ENCODE measurements at regions not wholly inside any gene's neighbourhood (a gene's known extent, or its start where the extent isn't known, plus 50 kb on each side); places are given as distances from the start of the nearest gene placed in this dataset.
"Not testable (repeated sequence)": the region's sequence is repeated elsewhere in the genome, so short reads cannot be mapped to it uniquely, and the experiment has no call there.

DNA sequence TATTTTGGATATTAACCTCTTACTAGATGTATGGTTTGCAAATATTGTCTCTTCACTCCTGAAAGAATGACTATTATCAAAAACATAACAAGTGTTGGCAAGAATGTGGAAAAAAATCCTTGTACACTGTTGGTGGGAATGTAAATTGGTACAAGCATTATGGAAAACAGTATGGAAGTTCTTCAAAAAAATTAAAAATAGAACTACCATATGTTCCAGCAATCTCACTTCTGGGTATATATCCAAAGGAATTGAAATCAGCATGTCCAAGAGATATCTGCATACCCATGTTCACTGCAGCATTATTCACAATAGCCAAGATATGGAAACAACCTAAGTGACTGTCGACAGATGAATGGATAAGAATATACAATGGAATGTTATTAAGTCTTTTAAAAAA is 61.6 kb upstream of the KIT start (continued):
- TF ChIP-seq KDM5B (CRISPR knock-in tag; IDR thresholded peaks at IDR 0.05; ENCODE audit: borderline replicate concordance) (no peak), ZNF350 (CRISPR knock-in tag; IDR thresholded peaks at IDR 0.05; ENCODE audit: borderline replicate concordance, low read depth) (no peak), SRSF4 (IDR thresholded peaks at IDR 0.05; ENCODE audit: low read depth, low read length, poor library complexity, severe bottlenecking) (no peak), ZNF788 (CRISPR knock-in tag; IDR thresholded peaks at IDR 0.05; ENCODE audit: borderline replicate concordance) (no peak), SETDB1 (CRISPR knock-in tag; IDR thresholded peaks at IDR 0.05; ENCODE audit: borderline replicate concordance) (no peak)
- TF ChIP-seq, protein P1, sequence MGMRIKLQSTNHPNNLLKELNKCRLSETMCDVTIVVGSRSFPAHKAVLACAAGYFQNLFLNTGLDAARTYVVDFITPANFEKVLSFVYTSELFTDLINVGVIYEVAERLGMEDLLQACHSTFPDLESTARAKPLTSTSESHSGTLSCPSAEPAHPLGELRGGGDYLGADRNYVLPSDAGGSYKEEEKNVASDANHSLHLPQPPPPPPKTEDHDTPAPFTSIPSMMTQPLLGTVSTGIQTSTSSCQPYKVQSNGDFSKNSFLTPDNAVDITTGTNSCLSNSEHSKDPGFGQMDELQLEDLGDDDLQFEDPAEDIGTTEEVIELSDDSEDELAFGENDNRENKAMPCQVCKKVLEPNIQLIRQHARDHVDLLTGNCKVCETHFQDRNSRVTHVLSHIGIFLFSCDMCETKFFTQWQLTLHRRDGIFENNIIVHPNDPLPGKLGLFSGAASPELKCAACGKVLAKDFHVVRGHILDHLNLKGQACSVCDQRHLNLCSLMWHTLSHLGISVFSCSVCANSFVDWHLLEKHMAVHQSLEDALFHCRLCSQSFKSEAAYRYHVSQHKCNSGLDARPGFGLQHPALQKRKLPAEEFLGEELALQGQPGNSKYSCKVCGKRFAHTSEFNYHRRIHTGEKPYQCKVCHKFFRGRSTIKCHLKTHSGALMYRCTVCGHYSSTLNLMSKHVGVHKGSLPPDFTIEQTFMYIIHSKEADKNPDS (CRISPR knock-in tag; IDR thresholded peaks at IDR 0.05) = no peak
- TF ChIP-seq, protein P2, sequence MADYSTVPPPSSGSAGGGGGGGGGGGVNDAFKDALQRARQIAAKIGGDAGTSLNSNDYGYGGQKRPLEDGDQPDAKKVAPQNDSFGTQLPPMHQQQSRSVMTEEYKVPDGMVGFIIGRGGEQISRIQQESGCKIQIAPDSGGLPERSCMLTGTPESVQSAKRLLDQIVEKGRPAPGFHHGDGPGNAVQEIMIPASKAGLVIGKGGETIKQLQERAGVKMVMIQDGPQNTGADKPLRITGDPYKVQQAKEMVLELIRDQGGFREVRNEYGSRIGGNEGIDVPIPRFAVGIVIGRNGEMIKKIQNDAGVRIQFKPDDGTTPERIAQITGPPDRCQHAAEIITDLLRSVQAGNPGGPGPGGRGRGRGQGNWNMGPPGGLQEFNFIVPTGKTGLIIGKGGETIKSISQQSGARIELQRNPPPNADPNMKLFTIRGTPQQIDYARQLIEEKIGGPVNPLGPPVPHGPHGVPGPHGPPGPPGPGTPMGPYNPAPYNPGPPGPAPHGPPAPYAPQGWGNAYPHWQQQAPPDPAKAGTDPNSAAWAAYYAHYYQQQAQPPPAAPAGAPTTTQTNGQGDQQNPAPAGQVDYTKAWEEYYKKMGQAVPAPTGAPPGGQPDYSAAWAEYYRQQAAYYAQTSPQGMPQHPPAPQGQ (CRISPR knock-in tag; IDR thresholded peaks at IDR 0.05; ENCODE audit: borderline replicate concordance) = no peak
- TF ChIP-seq, protein P3, sequence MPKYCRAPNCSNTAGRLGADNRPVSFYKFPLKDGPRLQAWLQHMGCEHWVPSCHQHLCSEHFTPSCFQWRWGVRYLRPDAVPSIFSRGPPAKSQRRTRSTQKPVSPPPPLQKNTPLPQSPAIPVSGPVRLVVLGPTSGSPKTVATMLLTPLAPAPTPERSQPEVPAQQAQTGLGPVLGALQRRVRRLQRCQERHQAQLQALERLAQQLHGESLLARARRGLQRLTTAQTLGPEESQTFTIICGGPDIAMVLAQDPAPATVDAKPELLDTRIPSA (CRISPR knock-in tag; IDR thresholded peaks at IDR 0.05; ENCODE audit: borderline replicate concordance) = no peak
- TF ChIP-seq, protein P4, sequence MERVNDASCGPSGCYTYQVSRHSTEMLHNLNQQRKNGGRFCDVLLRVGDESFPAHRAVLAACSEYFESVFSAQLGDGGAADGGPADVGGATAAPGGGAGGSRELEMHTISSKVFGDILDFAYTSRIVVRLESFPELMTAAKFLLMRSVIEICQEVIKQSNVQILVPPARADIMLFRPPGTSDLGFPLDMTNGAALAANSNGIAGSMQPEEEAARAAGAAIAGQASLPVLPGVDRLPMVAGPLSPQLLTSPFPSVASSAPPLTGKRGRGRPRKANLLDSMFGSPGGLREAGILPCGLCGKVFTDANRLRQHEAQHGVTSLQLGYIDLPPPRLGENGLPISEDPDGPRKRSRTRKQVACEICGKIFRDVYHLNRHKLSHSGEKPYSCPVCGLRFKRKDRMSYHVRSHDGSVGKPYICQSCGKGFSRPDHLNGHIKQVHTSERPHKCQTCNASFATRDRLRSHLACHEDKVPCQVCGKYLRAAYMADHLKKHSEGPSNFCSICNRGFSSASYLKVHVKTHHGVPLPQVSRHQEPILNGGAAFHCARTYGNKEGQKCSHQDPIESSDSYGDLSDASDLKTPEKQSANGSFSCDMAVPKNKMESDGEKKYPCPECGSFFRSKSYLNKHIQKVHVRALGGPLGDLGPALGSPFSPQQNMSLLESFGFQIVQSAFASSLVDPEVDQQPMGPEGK (CRISPR knock-in tag; IDR thresholded peaks at IDR 0.05) = no peak

DNA sequence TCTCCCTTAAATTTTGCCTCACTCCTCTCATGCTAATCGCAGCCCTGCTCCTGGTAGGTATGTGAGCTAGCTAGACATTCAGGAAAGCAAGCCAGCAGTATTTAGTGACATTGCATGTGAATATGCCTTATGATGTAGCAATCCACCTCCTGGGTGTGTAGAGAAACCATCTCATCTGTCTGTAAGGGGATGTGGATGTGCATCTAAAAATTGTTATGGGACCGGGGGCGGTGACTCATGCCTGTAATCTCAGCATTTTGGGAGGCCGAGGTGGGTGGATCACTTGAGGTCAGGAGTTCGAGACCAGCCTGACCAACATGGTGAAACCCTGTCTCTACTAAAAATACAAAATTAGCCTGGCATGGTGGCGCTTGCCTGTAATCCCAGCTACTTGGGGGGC is 60.1 kb upstream of the KIT start:
- H3K4me2 ChIP-seq (ENCODE audit: low read depth, low read length); in situ Hi-C loops (cut with HindIII; ENCODE audit: extremely low pct_ligation_motif_present, low pct_unique_long_range_greater_than_20kb); POLR2A ChIA-PET; CTCF ChIA-PET (ENCODE audit: low intra/inter-chr PET ratio, low total read pairs); H2AFZ ChIP-seq (ENCODE audit: low read length); H3K36me3 ChIP-seq (replicated peaks in 1 of 2; ENCODE audit: control insufficient read depth in 1 of 2, insufficient read depth in 2 of 2, low read length in 2 of 2); intact Hi-C loops (cut with micrococcal nuclease; ENCODE audit: unreplicated experiment); FAIRE-seq; H3K4me1 ChIP-seq (ENCODE audit: insufficient read depth, low read length); H3K9ac ChIP-seq (ENCODE audit: insufficient read depth, low read depth, low read length); H3K27ac ChIP-seq (ENCODE audit: extremely low read length, insufficient read depth, low read length); H3K4me3 ChIP-seq (replicated peaks in 1 of 3; ENCODE audit: insufficient read depth in 1 of 3, low read depth in 2 of 3, low read length in 3 of 3); DNase-seq (ENCODE audit: low spot score); H3K27me3 ChIP-seq (ENCODE audit: control insufficient read depth in 1 of 2, insufficient read depth in 2 of 2, low read length in 2 of 2); H3K79me2 ChIP-seq (ENCODE audit: insufficient read depth, low read length); BruUV-seq (replicated peaks); H4K20me1 ChIP-seq (ENCODE audit: insufficient read depth, low read length); ATAC-seq; H3K9me3 ChIP-seq (ENCODE audit: low read length): not testable (repeated sequence)
- 8% methylated on average over 2 of the region's 6 CpGs for WGBS (ENCODE audit: low lambda C conversion rate)

DNA sequence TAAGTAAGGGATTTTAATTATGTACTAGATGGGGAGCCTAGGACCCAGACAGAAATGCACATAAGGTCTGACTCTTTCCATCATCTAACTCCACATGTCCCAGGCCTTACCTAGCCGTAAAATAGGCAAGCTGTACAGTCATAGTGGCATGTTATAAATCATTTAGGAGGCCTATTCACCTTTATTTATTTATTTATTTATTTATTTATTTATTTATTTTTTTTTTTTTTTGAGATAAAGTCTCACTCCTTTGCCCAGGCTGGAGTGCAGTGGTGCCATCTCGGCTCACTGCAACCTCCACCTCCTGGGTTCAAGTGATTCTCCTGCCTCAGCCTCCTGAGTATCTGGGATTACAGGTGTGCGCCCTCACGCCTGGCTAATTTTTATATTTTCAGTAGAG is 55.6 kb upstream of the KIT start:
- CTCF ChIA-PET (ENCODE audit: low intra/inter-chr PET ratio, low total read pairs); H3K27ac ChIP-seq (ENCODE audit: extremely low read length, insufficient read depth, low read length); H2AFZ ChIP-seq (ENCODE audit: low read length); ATAC-seq; intact Hi-C loops (cut with micrococcal nuclease; ENCODE audit: unreplicated experiment); H3K4me2 ChIP-seq (ENCODE audit: low read depth, low read length); DNase-seq (ENCODE audit: low spot score); FAIRE-seq; in situ Hi-C loops (cut with HindIII; ENCODE audit: extremely low pct_ligation_motif_present, low pct_unique_long_range_greater_than_20kb); BruUV-seq (replicated peaks); H3K9me3 ChIP-seq (ENCODE audit: low read length); H3K4me3 ChIP-seq (replicated peaks in 1 of 3; ENCODE audit: insufficient read depth in 1 of 3, low read depth in 2 of 3, low read length in 3 of 3); H3K4me1 ChIP-seq (ENCODE audit: insufficient read depth, low read length); H4K20me1 ChIP-seq (ENCODE audit: insufficient read depth, low read length); H3K27me3 ChIP-seq (ENCODE audit: control insufficient read depth in 1 of 2, insufficient read depth in 2 of 2, low read length in 2 of 2); H3K9ac ChIP-seq (ENCODE audit: insufficient read depth, low read depth, low read length); H3K36me3 ChIP-seq (replicated peaks in 1 of 2; ENCODE audit: control insufficient read depth in 1 of 2, insufficient read depth in 2 of 2, low read length in 2 of 2); POLR2A ChIA-PET; H3K79me2 ChIP-seq (ENCODE audit: insufficient read depth, low read length): not testable (repeated sequence)
- WGBS (ENCODE audit: low lambda C conversion rate) = 34% methylated on average over 4 of the region's 4 CpGs
